WTC11 (cell line): ENCODE measurements at regions not wholly inside any gene's neighbourhood (a gene's known extent, or its start where the extent isn't known, plus 50 kb on each side); places are given as distances from the start of the nearest gene placed in this dataset.

Experiments used
- SMAD3 ChIP-seq: sonication (generic); formaldehyde crosslinking; IDR thresholded peaks from 2 replicates; pipeline ENCODE4 v1.8.0; 2022; ENCODE audit warnings: missing genetic modification reagents, mild to moderate bottlenecking, borderline replicate concordance
- ZBTB21 ChIP-seq: sonication (generic); formaldehyde crosslinking; IDR thresholded peaks from 2 replicates; pipeline ENCODE4 v1.8.1; 2023; ENCODE audit warnings: mild to moderate bottlenecking, missing genetic modification reagents, borderline replicate concordance
- TF ChIP-seq, protein P1 (sequence below): sonication (generic); formaldehyde crosslinking; IDR thresholded peaks from 2 replicates; pipeline ENCODE4 v1.8.1; 2023; ENCODE audit warnings: mild to moderate bottlenecking, moderate library complexity, missing genetic modification reagents

DNA sequence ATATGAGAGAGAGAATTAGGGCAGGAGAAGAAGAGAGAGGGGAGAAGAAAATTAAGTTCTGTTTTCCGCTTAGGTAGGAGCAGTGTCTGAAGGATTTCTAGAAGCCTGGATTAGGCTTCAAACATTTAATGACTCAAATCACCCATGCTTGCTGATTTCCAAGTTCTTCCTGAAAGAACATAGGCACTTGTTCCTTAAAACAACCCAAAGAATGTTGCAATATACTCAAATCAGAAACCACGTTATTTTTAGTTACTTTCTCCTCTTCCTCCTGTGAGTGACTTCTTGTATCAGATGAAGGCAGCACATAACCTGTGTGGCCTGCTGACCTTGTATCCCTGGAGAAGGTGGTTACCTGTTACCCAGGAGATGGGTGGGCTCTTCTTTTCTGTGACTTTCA, 351.5 kb upstream of the KLF4 start:
- no peak for TF ChIP-seq ZBTB21 (CRISPR knock-in tag)
- TF ChIP-seq SMAD3 (CRISPR knock-in tag): no peak
- TF ChIP-seq, protein P1, sequence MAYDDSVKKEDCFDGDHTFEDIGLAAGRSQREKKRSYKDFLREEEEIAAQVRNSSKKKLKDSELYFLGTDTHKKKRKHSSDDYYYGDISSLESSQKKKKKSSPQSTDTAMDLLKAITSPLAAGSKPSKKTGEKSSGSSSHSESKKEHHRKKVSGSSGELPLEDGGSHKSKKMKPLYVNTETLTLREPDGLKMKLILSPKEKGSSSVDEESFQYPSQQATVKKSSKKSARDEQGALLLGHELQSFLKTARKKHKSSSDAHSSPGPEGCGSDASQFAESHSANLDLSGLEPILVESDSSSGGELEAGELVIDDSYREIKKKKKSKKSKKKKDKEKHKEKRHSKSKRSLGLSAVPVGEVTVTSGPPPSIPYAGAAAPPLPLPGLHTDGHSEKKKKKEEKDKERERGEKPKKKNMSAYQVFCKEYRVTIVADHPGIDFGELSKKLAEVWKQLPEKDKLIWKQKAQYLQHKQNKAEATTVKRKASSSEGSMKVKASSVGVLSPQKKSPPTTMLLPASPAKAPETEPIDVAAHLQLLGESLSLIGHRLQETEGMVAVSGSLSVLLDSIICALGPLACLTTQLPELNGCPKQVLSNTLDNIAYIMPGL (CRISPR knock-in tag): no peak
